BLaER1 treated with 17β-estradiol and CSF1 and Interleukin-3, amounts not matched to agents 10 nM and 100 nM (cell line): ENCODE measurements at regions not wholly inside any gene's neighbourhood (a gene's known extent, or its start where the extent isn't known, plus 50 kb on each side); places are given as distances from the start of the nearest gene placed in this dataset.
A peak's percentile ranks its signal among the peaks of the same experiment; 100 is the strongest.
"Not testable (repeated sequence)": the region's sequence is repeated elsewhere in the genome, so short reads cannot be mapped to it uniquely, and the experiment has no call there.

Experiments
- H3K27ac ChIP-seq, 11 experiments: shearing (Covaris generic); formaldehyde crosslinking; 2 replicates each; pipeline ENCODE4 v1.8.1; 2022
- H3K27me3 ChIP-seq, 11 experiments: shearing (Covaris generic); formaldehyde crosslinking; 2 replicates each; pipeline ENCODE4 v1.8.1; 2022
- H3K36me3 ChIP-seq, 11 experiments: shearing (Covaris generic); formaldehyde crosslinking; 2 replicates each; pipeline ENCODE4 v1.8.1; 2022
- H3K4me1 ChIP-seq, 10 experiments: shearing (Covaris generic); formaldehyde crosslinking; 2 replicates each; pipeline ENCODE4 v1.8.1; 2022
- H3K4me2 ChIP-seq, 11 experiments: shearing (Covaris generic); formaldehyde crosslinking; 2 replicates each; pipeline ENCODE4 v1.8.1; 2022
- H3K4me3 ChIP-seq, 10 experiments: shearing (Covaris generic); formaldehyde crosslinking; 2 replicates each; pipeline ENCODE4 v1.8.1; 2022
- H3K9ac ChIP-seq, 11 experiments: shearing (Covaris generic); formaldehyde crosslinking; 2 replicates each; pipeline ENCODE4 v1.8.1; 2022
- H3K9me3 ChIP-seq, 11 experiments: shearing (Covaris generic); formaldehyde crosslinking; replicated peaks in 1 of 11; 2 replicates each; pipeline ENCODE4 v1.8.1; 2022
- H4K20me1 ChIP-seq, 11 experiments: shearing (Covaris generic); formaldehyde crosslinking; 2 replicates each; pipeline ENCODE4 v1.8.1; 2022
- Cebpa-rat ChIP-seq, 11 experiments: shearing (Covaris generic); IDR thresholded peaks; 2 replicates each; pipeline ENCODE4 v1.8.1; 2022

DNA sequence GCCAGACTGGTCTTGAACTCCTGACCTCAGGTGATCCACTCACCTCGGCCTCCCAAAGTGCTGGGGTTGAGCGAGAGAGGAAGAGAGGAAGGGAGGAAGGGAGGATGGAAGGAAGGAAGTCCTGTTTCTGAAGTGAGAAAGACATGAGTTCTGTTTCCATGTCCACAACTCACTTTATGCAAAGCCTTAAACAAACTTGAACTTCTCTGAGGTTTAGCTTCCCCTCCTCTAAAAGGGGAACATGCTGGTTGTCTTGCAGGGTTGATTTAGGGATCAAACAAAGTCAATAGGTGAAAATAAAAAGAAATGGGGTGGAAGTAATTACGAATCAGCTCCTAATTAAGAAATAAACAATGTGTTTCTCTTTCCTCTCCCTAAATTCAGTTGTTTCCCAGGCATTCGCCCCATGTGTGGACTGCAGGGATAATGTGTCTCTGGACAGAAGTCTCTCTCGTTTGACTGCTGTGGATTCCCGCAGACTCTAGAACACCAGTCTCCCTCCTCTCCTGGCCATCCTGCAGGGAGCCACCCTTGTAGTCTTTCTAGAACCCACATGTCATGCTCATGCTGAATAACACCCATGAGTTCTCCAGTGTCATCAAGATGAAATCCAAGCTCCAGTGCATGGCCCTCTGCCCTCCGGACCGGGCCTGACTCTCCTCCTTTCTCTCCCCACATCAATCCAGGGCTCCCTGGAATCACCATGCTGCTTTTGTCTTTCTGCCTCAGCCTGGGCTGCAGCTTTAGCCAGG, 229.3 kb upstream of the TRIB2 start:
- Histone ChIP-seq H3K4me1 (peaks cover 0 to 26% (median 2%) of the 10 kb centered on the region in 10 experiments; a peak in 9 of 20 replicates), H3K27me3 (no peaks in the 10 kb centered on the region), H3K4me2 (peak overlapping the region in 3 of 11 experiments; percentile 29 to 58 (median 39); a peak in 7 of 22 replicates), H3K36me3 (no peaks in the 10 kb centered on the region), H3K27ac (no peak overlapping the region), H4K20me1 (no peaks in the 10 kb centered on the region), H3K4me3 (no peak overlapping the region), H3K9ac (no peak overlapping the region), H3K9me3 (peaks cover 0 to 24% (median 14%) of the 10 kb centered on the region in 11 experiments; a peak in 11 of 22 replicates)
- TF ChIP-seq Cebpa-rat (IDR thresholded peaks at IDR 0.05), result no peak

DNA sequence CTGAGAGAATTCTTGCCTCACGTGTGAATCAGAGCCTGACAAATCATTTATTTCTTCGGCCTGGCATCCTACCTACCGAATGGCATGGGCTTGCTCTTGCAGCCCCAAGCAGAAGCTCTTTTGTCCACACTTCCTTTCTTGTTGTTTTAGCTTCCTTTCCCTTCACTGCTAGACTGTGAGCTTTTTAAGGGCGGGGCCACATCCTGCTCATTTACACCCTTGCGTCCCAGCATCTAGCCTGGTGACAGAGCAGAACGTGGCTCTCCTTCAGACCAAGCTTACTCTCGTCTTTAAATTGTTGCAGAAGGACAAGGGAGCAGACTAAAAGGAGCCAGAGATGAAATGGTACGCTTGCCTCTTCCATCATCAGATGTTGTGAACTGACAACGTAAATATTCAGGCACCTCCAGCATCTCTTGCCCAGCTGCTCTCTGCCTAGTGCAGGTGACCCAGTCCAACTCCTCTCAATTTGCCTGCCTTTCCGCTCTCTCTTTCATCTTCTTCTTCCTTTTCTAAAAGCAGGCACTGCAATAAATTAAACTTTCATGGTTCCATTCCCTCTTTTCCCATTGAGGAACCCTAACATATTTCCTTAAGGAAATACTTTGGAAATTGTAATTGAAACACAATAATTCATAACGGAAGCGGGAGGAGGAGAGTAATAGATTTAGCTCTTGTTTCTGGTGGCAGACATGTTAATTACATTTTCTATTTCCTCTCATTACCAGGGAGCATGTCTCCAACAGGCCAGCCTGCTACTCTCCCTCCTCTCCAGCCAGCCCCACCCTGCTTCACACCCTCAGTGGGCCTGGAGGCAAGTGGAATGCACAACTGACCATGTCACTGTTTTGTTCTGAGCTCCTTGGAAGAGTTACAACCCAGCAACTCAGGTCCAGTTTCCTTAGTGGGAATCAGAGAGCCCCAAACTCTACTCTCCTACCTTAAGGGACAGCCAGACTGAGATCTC, 228.1 kb upstream of the TRIB2 start:
- no peak for TF ChIP-seq Cebpa-rat (IDR thresholded peaks at IDR 0.05)

DNA sequence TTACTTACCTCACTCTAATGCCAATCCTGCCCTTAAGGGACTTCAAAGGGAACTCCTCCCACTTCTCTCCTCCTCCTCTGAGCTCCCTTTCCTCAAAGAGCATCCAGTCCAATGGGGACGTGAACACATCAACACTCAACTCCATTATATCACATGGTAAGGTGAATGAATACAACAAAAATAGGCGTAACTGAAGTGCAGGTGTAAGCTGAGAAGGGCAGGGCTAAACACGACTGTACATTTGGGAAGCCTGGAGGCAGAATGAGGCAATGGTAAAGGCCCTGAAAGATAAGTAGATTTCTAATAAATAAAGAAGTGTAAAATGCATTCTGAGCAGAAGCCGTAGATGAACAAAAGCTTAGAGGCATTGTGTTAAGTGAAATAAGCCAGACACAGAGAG, 226.1 kb upstream of the TRIB2 start:
- no peak overlapping the region for H3K4me3 ChIP-seq

More for the DNA sequence above, 228.1 kb upstream of the TRIB2 start:
- H3K36me3 ChIP-seq, result no peaks in the 10 kb centered on the region
- H3K4me3 ChIP-seq, result no peak overlapping the region
- H3K27ac ChIP-seq, result no peak overlapping the region
- peaks cover 0 to 13% (median 5%) of the 10 kb centered on the region in 11 experiments; a peak in 10 of 22 replicates for H3K9me3 ChIP-seq
- no peak overlapping the region for H3K9ac ChIP-seq
- no peaks in the 10 kb centered on the region for H3K27me3 ChIP-seq
- H3K4me2 ChIP-seq, result peak overlapping the region in 5 of 11 experiments; percentile 1 to 39 (median 29); a peak in 7 of 22 replicates
- peaks cover 0 to 29% (median 2%) of the 10 kb centered on the region in 10 experiments; a peak in 9 of 20 replicates for H3K4me1 ChIP-seq
- no peaks in the 10 kb centered on the region for H4K20me1 ChIP-seq

DNA sequence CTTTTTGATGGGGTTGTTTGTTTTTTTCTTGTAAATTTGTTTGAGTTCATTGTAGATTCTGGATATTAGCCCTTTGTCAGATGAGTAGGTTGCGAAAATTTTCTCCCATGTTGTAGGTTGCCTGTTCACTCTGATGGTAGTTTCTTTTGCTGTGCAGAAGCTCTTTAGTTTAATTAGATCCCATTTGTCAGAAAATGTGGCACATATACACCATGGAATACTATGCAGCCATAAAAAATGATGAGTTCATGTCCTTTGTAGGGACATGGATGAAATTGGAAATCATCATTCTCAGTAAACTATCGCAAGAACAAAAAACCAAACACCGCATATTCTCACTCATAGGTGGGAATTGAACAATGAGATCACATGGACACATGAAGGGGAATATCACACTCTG, 224.4 kb upstream of the TRIB2 start:
- not testable (repeated sequence) for H3K9me3 ChIP-seq, H3K27me3 ChIP-seq, H4K20me1 ChIP-seq, H3K4me2 ChIP-seq, H3K4me3 ChIP-seq, H3K9ac ChIP-seq, H3K36me3 ChIP-seq, H3K27ac ChIP-seq
- peaks cover 0 to 23% (median 2%) of the 10 kb centered on the region in 10 experiments; a peak in 9 of 20 replicates for H3K4me1 ChIP-seq

More for the DNA sequence above, 226.1 kb upstream of the TRIB2 start:
- TF ChIP-seq Cebpa-rat (IDR thresholded peaks at IDR 0.05), result no peak
- H4K20me1 ChIP-seq, result no peaks in the 10 kb centered on the region
- no peak overlapping the region for H3K27ac ChIP-seq
- H3K9me3 ChIP-seq, result peaks cover 0 to 6% (median 0%) of the 10 kb centered on the region in 11 experiments; a peak in 2 of 22 replicates
- no peak overlapping the region for H3K4me2 ChIP-seq
- no peaks in the 10 kb centered on the region for H3K36me3 ChIP-seq
- no peaks in the 10 kb centered on the region for H3K27me3 ChIP-seq
- H3K9ac ChIP-seq, result no peak overlapping the region
- H3K4me1 ChIP-seq, result peaks cover 0 to 29% (median 2%) of the 10 kb centered on the region in 10 experiments; a peak in 9 of 20 replicates

DNA sequence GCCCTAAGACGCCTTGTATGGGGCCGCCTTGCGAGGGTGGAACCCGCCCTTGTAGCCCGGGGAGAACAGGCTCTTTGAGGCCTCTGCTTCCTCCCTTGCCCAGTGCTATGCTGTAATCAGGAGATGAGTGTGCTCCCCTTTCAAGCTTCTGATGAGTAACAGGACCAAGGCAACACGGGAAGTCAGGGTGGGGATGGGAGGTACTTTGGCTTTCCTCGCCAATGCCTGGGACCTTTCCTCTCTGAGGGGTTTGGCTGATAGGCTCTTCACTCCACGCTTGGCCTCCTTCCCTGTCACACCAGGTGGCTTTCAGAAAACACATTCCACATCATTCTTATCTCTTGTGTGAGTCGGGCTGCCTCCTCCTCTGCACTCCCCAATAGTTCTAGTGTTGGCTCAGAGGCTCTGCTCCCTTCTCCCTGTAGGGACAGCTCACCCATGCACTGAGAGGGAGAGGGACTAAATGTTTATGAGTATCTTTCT, 223.7 kb upstream of the TRIB2 start:
- Histone ChIP-seq H3K27me3 (no peaks in the 10 kb centered on the region), H3K27ac (no peak overlapping the region), H3K9me3 (peaks cover 0 to 6% (median 0%) of the 10 kb centered on the region in 11 experiments; a peak in 2 of 22 replicates), H3K4me1 (peaks cover 0 to 16% (median 2%) of the 10 kb centered on the region in 10 experiments; a peak in 9 of 20 replicates), H3K4me2 (no peak overlapping the region), H3K4me3 (no peak overlapping the region), H4K20me1 (no peaks in the 10 kb centered on the region), H3K9ac (no peak overlapping the region), H3K36me3 (no peaks in the 10 kb centered on the region)
- TF ChIP-seq Cebpa-rat (IDR thresholded peaks at IDR 0.05), result no peak

DNA sequence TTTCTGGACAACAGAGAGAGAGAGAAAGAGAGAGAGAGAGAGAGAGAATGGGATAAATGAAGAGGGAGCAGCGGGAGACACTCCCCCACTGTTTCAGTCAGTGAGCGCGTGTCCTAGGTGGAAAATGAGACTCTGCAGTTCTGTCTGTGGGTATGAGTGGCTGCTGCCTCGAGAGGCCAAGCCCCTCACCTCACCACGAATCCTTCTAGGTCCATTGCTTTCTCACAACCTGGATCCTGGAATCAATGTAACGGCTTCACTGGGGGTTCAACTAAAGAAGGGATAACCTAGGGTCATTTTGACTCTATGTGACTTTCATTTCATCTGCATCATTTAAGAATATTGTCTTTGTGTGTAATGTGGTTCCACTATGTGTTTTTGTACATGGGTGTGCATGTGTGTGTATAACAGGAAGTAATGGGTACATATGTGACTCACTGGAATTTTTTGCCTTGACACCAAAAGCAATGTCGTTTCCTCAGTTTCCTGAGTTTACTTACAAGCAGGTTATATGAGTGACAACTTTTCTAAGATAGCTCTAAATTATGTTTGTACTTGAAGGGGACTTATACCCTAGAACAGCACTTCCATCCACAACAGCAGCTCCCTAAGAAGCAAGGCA, 221.4 kb upstream of the TRIB2 start:
- Histone ChIP-seq H3K9me3 (peaks cover 0 to 6% (median 0%) of the 10 kb centered on the region in 11 experiments; a peak in 2 of 22 replicates), H3K4me3 (no peak overlapping the region), H3K4me2 (no peak overlapping the region), H3K27ac (no peak overlapping the region), H4K20me1 (no peaks in the 10 kb centered on the region), H3K4me1 (peaks cover 0 to 16% (median 2%) of the 10 kb centered on the region in 10 experiments; a peak in 9 of 20 replicates), H3K36me3 (no peaks in the 10 kb centered on the region), H3K9ac (no peak overlapping the region), H3K27me3 (no peaks in the 10 kb centered on the region)
- no peak for TF ChIP-seq Cebpa-rat (IDR thresholded peaks at IDR 0.05)

DNA sequence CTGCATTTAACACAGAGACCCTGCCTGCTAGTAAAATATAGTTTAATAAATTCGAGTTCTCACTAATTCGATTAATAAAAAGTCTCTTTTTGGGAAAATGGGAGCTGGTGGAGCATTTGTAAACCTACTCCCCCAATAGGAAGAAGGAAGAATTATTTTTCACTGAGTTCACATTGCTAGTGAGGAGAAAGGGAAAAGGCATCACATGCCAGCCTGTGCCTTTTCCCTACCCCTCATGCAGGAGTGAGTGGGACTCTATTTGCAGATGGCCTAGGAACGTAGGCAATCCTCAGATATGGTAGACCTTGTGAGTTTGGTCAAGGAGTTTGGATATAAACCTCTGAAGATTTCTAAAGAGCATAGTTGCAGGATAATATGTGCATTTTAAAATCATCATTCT, 218.4 kb upstream of the TRIB2 start:
- Histone ChIP-seq H3K9me3 (peaks cover 0 to 1% (median 0%) of the 10 kb centered on the region in 11 experiments; a peak in 1 of 22 replicates), H3K27me3 (no peaks in the 10 kb centered on the region), H3K4me1 (peaks cover 24 to 43% (median 29%) of the 10 kb centered on the region in 10 experiments), H3K36me3 (no peaks in the 10 kb centered on the region), H3K4me2 (no peak overlapping the region), H3K4me3 (no peak overlapping the region), H3K9ac (no peak overlapping the region), H4K20me1 (no peaks in the 10 kb centered on the region), H3K27ac (no peak overlapping the region)
- no peak for TF ChIP-seq Cebpa-rat (IDR thresholded peaks at IDR 0.05)

DNA sequence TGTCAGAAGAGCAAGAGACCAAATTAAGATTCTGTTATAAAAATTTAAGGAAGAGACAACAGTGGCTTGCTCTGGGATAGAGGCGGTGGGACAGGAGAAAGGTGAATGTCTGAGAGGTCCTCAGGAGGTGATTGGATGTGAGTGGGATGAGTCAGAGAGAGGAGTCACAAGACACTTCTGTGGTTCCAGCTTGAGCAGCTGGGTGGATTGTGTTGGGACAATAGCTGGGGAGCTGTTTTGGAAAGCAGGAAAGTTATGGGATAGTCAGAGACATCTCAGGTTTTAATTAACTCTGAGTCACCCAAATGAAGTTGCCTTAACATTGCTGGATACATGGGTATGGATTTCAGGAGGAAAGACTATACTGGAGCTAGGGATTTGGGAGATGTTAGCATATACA, 218.0 kb upstream of the TRIB2 start:
- TF ChIP-seq Cebpa-rat (IDR thresholded peaks at IDR 0.05), result no peak
- H3K9me3 ChIP-seq, result peaks cover 0 to 3% (median 0%) of the 10 kb centered on the region in 11 experiments; a peak in 1 of 22 replicates
- H3K4me3 ChIP-seq, result no peak overlapping the region
- no peak overlapping the region for H3K27ac ChIP-seq
- no peak overlapping the region for H3K4me2 ChIP-seq
- H3K27me3 ChIP-seq, result no peaks in the 10 kb centered on the region
- H3K36me3 ChIP-seq, result no peaks in the 10 kb centered on the region
- no peak overlapping the region for H3K9ac ChIP-seq
- peaks cover 26 to 47% (median 32%) of the 10 kb centered on the region in 10 experiments for H3K4me1 ChIP-seq
- no peaks in the 10 kb centered on the region for H4K20me1 ChIP-seq
